ENCODE measurements at regions not wholly inside any gene's neighbourhood (a gene's known extent, or its start where the extent isn't known, plus 50 kb on each side); places are given as distances from the start of the nearest gene placed in this dataset.

- intact Hi-C loops (cut with micrococcal nuclease; ENCODE audit: unreplicated experiment), result no loop called here
- POLR2A ChIA-PET (ENCODE audit: unreplicated experiment), result no interaction called here
- BruUV-seq (replicated peaks), result no TSS peak
Measured at GRCh38 chr5:115708819-115709477, 83.1 kb upstream of the TMED7 start.

GRCh38 chr5:115703514-115703913 is 77.7 kb upstream of the TMED7 start:
- Histone ChIP-seq H3F3A (ENCODE audit: insufficient read depth, low read depth) (no peaks in the 10 kb centered on the region), H4K20me1 (ENCODE audit: insufficient read depth) (no peaks in the 10 kb centered on the region), H3K4me1 (replicated peaks; ENCODE audit: insufficient read depth) (no peaks in the 10 kb centered on the region), H2AFZ (no peak overlapping the region), H3K9me2 (ENCODE audit: insufficient read depth) (no peaks in the 10 kb centered on the region), H3K4me3 (no peak overlapping the region), H3K27me3 (ENCODE audit: insufficient read depth, low read depth) (no peaks in the 10 kb centered on the region), H3K9me3 (ENCODE audit: insufficient read depth, low read depth) (no peaks in the 10 kb centered on the region), H3K36me3 (ENCODE audit: low read depth) (no peaks in the 10 kb centered on the region), H3K4me2 (no peak overlapping the region), H3K27ac (no peak overlapping the region), H3K79me2 (ENCODE audit: low read depth) (no peaks in the 10 kb centered on the region)
- ChIA-PET POLR2A (ENCODE audit: unreplicated experiment) (no interaction called here), CTCF (no interaction called here)
- no peak for DNase-seq
- intact Hi-C loops (cut with micrococcal nuclease; ENCODE audit: unreplicated experiment), result no loop called here
- no TSS peak for BruUV-seq (replicated peaks)
- no peak for TF ChIP-seq EZH2 (IDR thresholded peaks at IDR 0.05; ENCODE audit: low read depth)
- TF ChIP-seq CTCF (conservative IDR thresholded peaks at IDR 0.05), result no peak

More at GRCh38 chr5:115708819-115709477, 83.1 kb upstream of the TMED7 start:
- no peaks in the 10 kb centered on the region for H3K36me3 ChIP-seq (ENCODE audit: low read depth)
- H2AFZ ChIP-seq, result no peak overlapping the region
- H3K27ac ChIP-seq, result no peak overlapping the region
- H3K4me2 ChIP-seq, result no peak overlapping the region
- no peaks in the 10 kb centered on the region for H3F3A ChIP-seq (ENCODE audit: insufficient read depth, low read depth)
- no peaks in the 10 kb centered on the region for H3K4me1 ChIP-seq (replicated peaks; ENCODE audit: insufficient read depth)
- H3K27me3 ChIP-seq (ENCODE audit: insufficient read depth, low read depth), result no peaks in the 10 kb centered on the region
- DNase-seq, result no peak
- H4K20me1 ChIP-seq (ENCODE audit: insufficient read depth), result no peaks in the 10 kb centered on the region
- no peaks in the 10 kb centered on the region for H3K9me3 ChIP-seq (ENCODE audit: insufficient read depth, low read depth)
- CTCF ChIA-PET, result no interaction called here
- no peaks in the 10 kb centered on the region for H3K79me2 ChIP-seq (ENCODE audit: low read depth)
- no peaks in the 10 kb centered on the region for H3K9me2 ChIP-seq (ENCODE audit: insufficient read depth)
- no peak for TF ChIP-seq CTCF (conservative IDR thresholded peaks at IDR 0.05)
- no peak for TF ChIP-seq EZH2 (IDR thresholded peaks at IDR 0.05; ENCODE audit: low read depth)
- no peak overlapping the region for H3K4me3 ChIP-seq

GRCh38 chr5:115702025-115702424 is 76.2 kb upstream of the TMED7 start:
- Histone ChIP-seq H3K4me2 (no peak overlapping the region), H3K9me3 (ENCODE audit: insufficient read depth, low read depth) (no peaks in the 10 kb centered on the region), H3K27ac (no peak overlapping the region), H3F3A (ENCODE audit: insufficient read depth, low read depth) (no peaks in the 10 kb centered on the region), H3K4me3 (no peak overlapping the region), H2AFZ (no peak overlapping the region), H3K27me3 (ENCODE audit: insufficient read depth, low read depth) (no peaks in the 10 kb centered on the region), H4K20me1 (ENCODE audit: insufficient read depth) (no peaks in the 10 kb centered on the region), H3K9me2 (ENCODE audit: insufficient read depth) (no peaks in the 10 kb centered on the region), H3K36me3 (ENCODE audit: low read depth) (no peaks in the 10 kb centered on the region), H3K4me1 (replicated peaks; ENCODE audit: insufficient read depth) (no peaks in the 10 kb centered on the region), H3K79me2 (ENCODE audit: low read depth) (no peaks in the 10 kb centered on the region)
- ChIA-PET CTCF (no interaction called here), POLR2A (ENCODE audit: unreplicated experiment) (no interaction called here)
- no peak for DNase-seq
- TF ChIP-seq CTCF (conservative IDR thresholded peaks at IDR 0.05) (no peak), EZH2 (IDR thresholded peaks at IDR 0.05; ENCODE audit: low read depth) (no peak)
- intact Hi-C loops (cut with micrococcal nuclease; ENCODE audit: unreplicated experiment), result no loop called here
- no TSS peak for BruUV-seq (replicated peaks)

Data from PC-9 (cell line).